ENCODE measurements at regions not wholly inside any gene's neighbourhood (a gene's known extent, or its start where the extent isn't known, plus 50 kb on each side); places are given as distances from the start of the nearest gene placed in this dataset.
"Not testable (repeated sequence)": the region's sequence is repeated elsewhere in the genome, so short reads cannot be mapped to it uniquely, and the experiment has no call there.

- no peak for DNase-seq (ENCODE audit: low read depth)
These were observed 354.0 kb downstream of the SPRY2 start for GRCh38 chr13:79986890-79987289.

GRCh38 chr13:79974935-79975650 lies 365.8 kb downstream of the SPRY2 start:
- not testable (repeated sequence) for DNase-seq (ENCODE audit: low read depth)

- no peak for DNase-seq (ENCODE audit: low read depth)
These were observed 367.4 kb downstream of the SPRY2 start for GRCh38 chr13:79973533-79973963.

- DNase-seq (ENCODE audit: low read depth) = no peak
These were observed 368.8 kb downstream of the SPRY2 start for GRCh38 chr13:79972066-79972569.

- peak; percentile 17 for DNase-seq (ENCODE audit: low read depth)
These were observed 374.4 kb downstream of the SPRY2 start for GRCh38 chr13:79966493-79966895.

GRCh38 chr13:79966059-79966458 lies 374.9 kb downstream of the SPRY2 start:
- no peak for DNase-seq (ENCODE audit: low read depth)

- no peak for DNase-seq (ENCODE audit: low read depth)
These were observed 394.4 kb downstream of the SPRY2 start for GRCh38 chr13:79946556-79946955.

GRCh38 chr13:79943346-79944023 lies 397.4 kb downstream of the SPRY2 start:
- no peak for DNase-seq (ENCODE audit: low read depth)

- no peak for DNase-seq (ENCODE audit: low read depth)
These were observed 399.2 kb downstream of the SPRY2 start for GRCh38 chr13:79941752-79942151.

- no peak for DNase-seq (ENCODE audit: low read depth)
These were observed 401.2 kb downstream of the SPRY2 start for GRCh38 chr13:79939689-79940088.

GRCh38 chr13:79937771-79938216 lies 403.1 kb downstream of the SPRY2 start:
- no peak for DNase-seq (ENCODE audit: low read depth)

GRCh38 chr13:79937311-79937710 lies 403.6 kb downstream of the SPRY2 start:
- DNase-seq (ENCODE audit: low read depth) = no peak

GRCh38 chr13:79936368-79937136 lies 404.4 kb downstream of the SPRY2 start:
- DNase-seq (ENCODE audit: low read depth) = peak; percentile 97

- DNase-seq (ENCODE audit: low read depth) = peak; percentile 7
These were observed 405.8 kb downstream of the SPRY2 start for GRCh38 chr13:79935121-79935520.

- DNase-seq (ENCODE audit: low read depth) = no peak
These were observed 407.5 kb downstream of the SPRY2 start for GRCh38 chr13:79933389-79933788.

- no peak for DNase-seq (ENCODE audit: low read depth)
These were observed 408.4 kb downstream of the SPRY2 start for GRCh38 chr13:79932556-79932955.

- DNase-seq (ENCODE audit: low read depth) = not testable (repeated sequence)
These were observed 416.9 kb downstream of the SPRY2 start for GRCh38 chr13:79923973-79924556.

GRCh38 chr13:79919091-79919490 lies 421.8 kb downstream of the SPRY2 start:
- DNase-seq (ENCODE audit: low read depth) = no peak

- no peak for DNase-seq (ENCODE audit: low read depth)
These were observed 422.3 kb downstream of the SPRY2 start for GRCh38 chr13:79918620-79919019.

GRCh38 chr13:79917628-79918027 lies 423.3 kb downstream of the SPRY2 start:
- peak; percentile 51 for DNase-seq (ENCODE audit: low read depth)

GRCh38 chr13:79915114-79915811 lies 425.7 kb downstream of the SPRY2 start:
- DNase-seq (ENCODE audit: low read depth) = no peak

All from fibroblast of gingiva (primary cell).